MM.1S (cell line): ENCODE measurements at regions not wholly inside any gene's neighbourhood (a gene's known extent, or its start where the extent isn't known, plus 50 kb on each side); places are given as distances from the start of the nearest gene placed in this dataset.

Experiments
- DNase-seq: peaks from one replicate; pipeline ENCODE4 v3.0.0-alpha.2; 2015
- H2AFZ ChIP-seq: fragments of 300-600 bp; sonication (generic); 2 replicates; pipeline ENCODE4 v1.6.0; 2016; ENCODE audit warnings: antibody characterized with exemption, low read length
- H3F3A ChIP-seq: fragments of 300-600 bp; sonication (generic); 2 replicates; pipeline ENCODE4 v1.6.1; 2016; ENCODE audit warnings: mild to moderate bottlenecking, antibody characterized with exemption, low read length, moderate library complexity, mixed read lengths; ENCODE audit not compliant: insufficient read depth
- H3K27ac ChIP-seq: fragments of 300-600 bp; sonication (generic); 2 replicates; pipeline ENCODE4 v1.5.1; 2016; ENCODE audit warnings: mild to moderate bottlenecking, low read length
- H3K27me3 ChIP-seq: fragments of 300-600 bp; sonication (generic); replicated peaks from 2 replicates; pipeline ENCODE4 v1.6.0; 2016; ENCODE audit warnings: low read length; ENCODE audit not compliant: insufficient read depth
- H3K36me3 ChIP-seq: fragments of 300-600 bp; sonication (generic); replicated peaks from 2 replicates; pipeline ENCODE4 v1.6.1; 2016; ENCODE audit warnings: mild to moderate bottlenecking, low read length, mixed read lengths; ENCODE audit not compliant: insufficient read depth
- H3K4me1 ChIP-seq: fragments of 300-600 bp; sonication (generic); 2 replicates; pipeline ENCODE4 v1.6.1; 2016; ENCODE audit warnings: low read length, mixed read lengths
- H3K4me2 ChIP-seq: fragments of 300-600 bp; sonication (generic); 2 replicates; pipeline ENCODE4 v1.6.0; 2016; ENCODE audit warnings: low read depth, low read length
- H3K4me3 ChIP-seq: fragments of 300-600 bp; sonication (generic); 2 replicates; pipeline ENCODE4 v1.5.1; 2016; ENCODE audit warnings: low read length, mixed read lengths
- H3K79me2 ChIP-seq: fragments of 300-600 bp; sonication (generic); 2 replicates; pipeline ENCODE4 v1.6.1; 2016; ENCODE audit warnings: mixed run types, low read length, mixed read lengths
- H3K9ac ChIP-seq: fragments of 300-600 bp; sonication (generic); 2 replicates; pipeline ENCODE4 v1.6.1; 2016; ENCODE audit warnings: low read length, mixed read lengths
- H3K9me2 ChIP-seq: fragments of 300-600 bp; sonication (generic); replicated peaks from 2 replicates; pipeline ENCODE4 v1.6.1; 2016; ENCODE audit warnings: mild to moderate bottlenecking, low read length, mixed read lengths; ENCODE audit not compliant: insufficient read depth
- H3K9me3 ChIP-seq: fragments of 300-600 bp; sonication (generic); replicated peaks from 2 replicates; pipeline ENCODE4 v1.6.1; 2016; ENCODE audit warnings: mild to moderate bottlenecking, low read length, mixed read lengths; ENCODE audit not compliant: insufficient read depth
- H4K20me1 ChIP-seq: fragments of 300-600 bp; sonication (generic); 2 replicates; pipeline ENCODE4 v1.6.1; 2016; ENCODE audit warnings: mild to moderate bottlenecking, low read length, moderate library complexity, mixed read lengths; ENCODE audit not compliant: insufficient read depth
- CTCF ChIP-seq: fragments of 300-600 bp; sonication (generic); IDR thresholded peaks from 2 replicates; pipeline ENCODE4 v1.5.1; 2016; ENCODE audit warnings: antibody characterized with exemption, low read length, mixed read lengths
- EZH2 ChIP-seq: fragments of 300-600 bp; sonication (generic); optimal IDR thresholded peaks from 2 replicates; pipeline ENCODE3; 2017; ENCODE audit warnings: low read depth, mild to moderate bottlenecking, antibody characterized with exemption, low read length, mixed read lengths
- EZH2phosphoT487 ChIP-seq: fragments of 300-600 bp; sonication (generic); IDR thresholded peaks from 2 replicates; pipeline ENCODE4 v1.6.1; 2018; ENCODE audit warnings: antibody characterized with exemption, low read length

GRCh38 chr4:41476310-41476885 lies 61.6 kb upstream of the LIMCH1 start:
- no peaks in the 10 kb centered on the region for H3K27me3 ChIP-seq
- no peaks in the 10 kb centered on the region for H3K79me2 ChIP-seq
- no peak for DNase-seq
- no peak overlapping the region for H2AFZ ChIP-seq
- no peak overlapping the region for H3K27ac ChIP-seq
- H3K9me3 ChIP-seq: no peaks in the 10 kb centered on the region
- H3K4me2 ChIP-seq: no peak overlapping the region
- no peak overlapping the region for H3K9ac ChIP-seq
- no peaks in the 10 kb centered on the region for H3F3A ChIP-seq
- H3K36me3 ChIP-seq: no peaks in the 10 kb centered on the region
- H3K9me2 ChIP-seq: no peaks in the 10 kb centered on the region
- H3K4me3 ChIP-seq: no peak overlapping the region
- no peaks in the 10 kb centered on the region for H3K4me1 ChIP-seq
- TF ChIP-seq EZH2phosphoT487: no peak
- TF ChIP-seq CTCF: no peak
- no peak for TF ChIP-seq EZH2
- H4K20me1 ChIP-seq: no peaks in the 10 kb centered on the region

- DNase-seq: no peak
These were observed 60.6 kb upstream of the LIMCH1 start for GRCh38 chr4:41477181-41477905.

GRCh38 chr4:41478518-41478917 lies 59.4 kb upstream of the LIMCH1 start:
- no peak for TF ChIP-seq CTCF
- TF ChIP-seq EZH2phosphoT487: no peak
- TF ChIP-seq EZH2: no peak
- Histone ChIP-seq H3K9me2 (no peaks in the 10 kb centered on the region), H3K9me3 (no peaks in the 10 kb centered on the region), H3K36me3 (no peaks in the 10 kb centered on the region), H3K79me2 (no peaks in the 10 kb centered on the region), H3K4me3 (no peak overlapping the region), H3K9ac (no peak overlapping the region), H3K27ac (no peak overlapping the region), H3K4me1 (no peaks in the 10 kb centered on the region), H3K27me3 (no peaks in the 10 kb centered on the region), H4K20me1 (no peaks in the 10 kb centered on the region), H3F3A (no peaks in the 10 kb centered on the region), H3K4me2 (no peak overlapping the region), H2AFZ (no peak overlapping the region)
- no peak for DNase-seq

More at GRCh38 chr4:41477181-41477905, 60.6 kb upstream of the LIMCH1 start:
- H3K9me3 ChIP-seq: no peaks in the 10 kb centered on the region
- H3K9me2 ChIP-seq: no peaks in the 10 kb centered on the region
- no peaks in the 10 kb centered on the region for H4K20me1 ChIP-seq
- no peak overlapping the region for H3K9ac ChIP-seq
- no peaks in the 10 kb centered on the region for H3K27me3 ChIP-seq
- H3K27ac ChIP-seq: no peak overlapping the region
- no peaks in the 10 kb centered on the region for H3K36me3 ChIP-seq
- H2AFZ ChIP-seq: no peak overlapping the region
- H3K79me2 ChIP-seq: no peaks in the 10 kb centered on the region
- no peaks in the 10 kb centered on the region for H3K4me1 ChIP-seq
- TF ChIP-seq CTCF: no peak
- no peaks in the 10 kb centered on the region for H3F3A ChIP-seq
- no peak overlapping the region for H3K4me2 ChIP-seq
- no peak overlapping the region for H3K4me3 ChIP-seq
